Activated naive CD4-positive, alpha-beta T cell treated with anti-CD3 and anti-CD28 coated beads for 36 hours (primary cell): ENCODE measurements at regions not wholly inside any gene's neighbourhood (a gene's known extent, or its start where the extent isn't known, plus 50 kb on each side); places are given as distances from the start of the nearest gene placed in this dataset.

ENCODE experiments used
- CTCF ChIA-PET: fragments of 350-600 bp; sonication (Branson Sonifier 250); formaldehyde crosslinking; loops from one replicate; lab custom pipeline; 2021; ENCODE audit warnings: antibody characterized with exemption; lab: Charles Lee
- DNase-seq: peaks from one replicate; pipeline ENCODE4 v3.0.0-alpha.2; 2020
- H3K27ac Mint-ChIP-seq: one replicate; pipeline ENCODE4 v1.8.0; 2021; ENCODE audit warnings: mild to moderate bottlenecking, mixed read lengths
- H3K27me3 Mint-ChIP-seq: one replicate; pipeline ENCODE4 v1.8.0; 2021; ENCODE audit warnings: low read depth, mixed read lengths
- H3K36me3 Mint-ChIP-seq: one replicate; pipeline ENCODE4 v1.8.0; 2021; ENCODE audit warnings: low read depth, mixed read lengths
- H3K4me1 Mint-ChIP-seq: one replicate; pipeline ENCODE4 v1.8.0; 2021; ENCODE audit warnings: low read depth, mixed read lengths
- H3K4me3 Mint-ChIP-seq: one replicate; pipeline ENCODE4 v1.8.0; 2021; ENCODE audit warnings: mild to moderate bottlenecking, moderate library complexity, mixed read lengths
- H3K9me3 Mint-ChIP-seq: one replicate; pipeline ENCODE4 v1.8.0; 2021; ENCODE audit warnings: mixed read lengths
- intact Hi-C: fragments of 100-400 bp; cut with micrococcal nuclease; formaldehyde crosslinking; loops from one replicate; pipeline ENCODE4 v1.15.1; 2023

GRCh38 chrX:52425775-52426174 lies 57.0 kb downstream of the XAGE2 start:
- Mint-ChIP-seq H3K27ac (no peak overlapping the region), H3K9me3 (no peaks in the 10 kb centered on the region), H3K36me3 (no peaks in the 10 kb centered on the region), H3K4me3 (no peak overlapping the region), H3K27me3 (no peaks in the 10 kb centered on the region), H3K4me1 (no peaks in the 10 kb centered on the region)
- CTCF ChIA-PET = no interaction called here
- intact Hi-C loops = no loop called here
- DNase-seq = no peak

GRCh38 chrX:52426810-52427209 lies 58.0 kb downstream of the XAGE2 start:
- H3K27ac Mint-ChIP-seq = no peak overlapping the region
- no peak overlapping the region for H3K4me3 Mint-ChIP-seq
- no peaks in the 10 kb centered on the region for H3K27me3 Mint-ChIP-seq
- intact Hi-C loops = no loop called here
- no peak for DNase-seq
- H3K9me3 Mint-ChIP-seq = no peaks in the 10 kb centered on the region
- H3K4me1 Mint-ChIP-seq = no peaks in the 10 kb centered on the region
- CTCF ChIA-PET = interaction anchor here (0.7 kb wide), 1 partner anchor 1717 kb away, joined by 3 read pairs; no protein-coding TSS in a partner anchor
- H3K36me3 Mint-ChIP-seq = no peaks in the 10 kb centered on the region

GRCh38 chrX:52437212-52437611 lies 58.4 kb upstream of the XAGE1A start:
- peaks cover 5% of the 10 kb centered on the region for H3K27me3 Mint-ChIP-seq
- CTCF ChIA-PET = no interaction called here
- H3K36me3 Mint-ChIP-seq = no peaks in the 10 kb centered on the region
- intact Hi-C loops = no loop called here
- H3K9me3 Mint-ChIP-seq = no peaks in the 10 kb centered on the region
- H3K4me3 Mint-ChIP-seq = no peak overlapping the region
- no peak for DNase-seq
- no peak overlapping the region for H3K27ac Mint-ChIP-seq
- H3K4me1 Mint-ChIP-seq = no peaks in the 10 kb centered on the region
